ENCODE measurements at regions not wholly inside any gene's neighbourhood (a gene's known extent, or its start where the extent isn't known, plus 50 kb on each side); places are given as distances from the start of the nearest gene placed in this dataset.
"Not testable (repeated sequence)": the region's sequence is repeated elsewhere in the genome, so short reads cannot be mapped to it uniquely, and the experiment has no call there.

GRCh38 chr1:214095896-214096295 lies 108.1 kb downstream of the PROX1 start:
- DNase-seq = not testable (repeated sequence)

- no peak for DNase-seq
Measured at GRCh38 chr1:214101246-214101645, 113.5 kb downstream of the PROX1 start.

DNA sequence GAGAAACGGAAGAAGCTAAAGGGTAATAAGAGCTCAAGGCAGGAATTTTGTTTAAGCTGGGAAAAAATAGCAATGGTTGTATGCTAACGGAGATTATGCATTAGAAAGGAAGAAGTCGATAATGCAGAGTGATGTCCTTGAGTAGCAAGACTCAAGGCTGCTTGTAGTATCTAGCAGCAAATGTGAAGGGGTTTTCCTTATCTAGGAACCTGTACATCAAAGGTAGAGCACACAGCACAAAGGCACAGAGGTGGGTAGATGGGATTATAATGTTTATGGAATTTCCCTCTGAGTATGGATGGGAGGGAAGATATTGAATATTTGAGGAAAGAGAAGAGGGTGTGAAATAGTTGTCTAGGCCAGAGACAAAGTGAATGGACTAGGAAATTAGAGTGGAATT lies 114.1 kb downstream of the PROX1 start:
- no peak for DNase-seq

DNA sequence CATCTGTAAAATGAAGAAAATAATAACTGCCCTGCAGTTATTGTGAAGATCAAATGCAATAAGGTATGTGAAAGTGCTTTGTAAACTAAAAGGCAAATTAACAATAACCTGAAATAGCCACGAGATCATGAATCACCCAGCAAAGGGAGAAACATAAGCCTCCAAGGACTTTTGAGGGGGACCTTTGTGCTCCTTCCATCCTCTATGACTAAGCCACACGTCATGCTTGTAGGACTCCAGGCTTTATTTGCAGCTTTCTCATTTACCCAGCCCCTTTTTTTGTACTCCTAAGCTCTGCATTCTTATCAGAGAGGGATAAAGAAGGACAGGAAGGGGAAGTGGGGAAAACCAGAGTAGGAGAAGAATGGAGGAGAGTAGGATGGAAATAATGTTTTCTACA lies 115.1 kb downstream of the PROX1 start:
- DNase-seq = no peak

GRCh38 chr1:214103778-214104177 lies 116.0 kb downstream of the PROX1 start:
- no peak for DNase-seq

DNA sequence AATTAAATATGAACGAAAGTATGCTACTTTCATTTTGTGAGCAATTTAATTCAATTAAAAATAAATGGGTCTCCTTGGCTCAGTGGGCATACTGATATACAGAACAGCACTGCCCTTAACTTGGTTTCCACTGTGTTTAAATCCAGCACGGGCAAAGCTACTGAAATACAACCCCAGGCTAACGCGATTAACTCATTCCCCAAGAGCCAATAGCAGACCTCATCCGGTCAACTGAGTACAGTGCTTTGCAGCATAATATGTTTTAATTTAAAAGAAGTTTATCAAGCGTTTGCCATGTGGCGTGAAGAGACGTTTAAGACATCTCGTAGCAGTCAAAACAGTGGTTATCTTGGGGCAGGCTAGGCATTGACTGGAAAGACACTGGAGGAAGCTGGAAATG lies 118.6 kb downstream of the PROX1 start:
- DNase-seq = no peak

DNA sequence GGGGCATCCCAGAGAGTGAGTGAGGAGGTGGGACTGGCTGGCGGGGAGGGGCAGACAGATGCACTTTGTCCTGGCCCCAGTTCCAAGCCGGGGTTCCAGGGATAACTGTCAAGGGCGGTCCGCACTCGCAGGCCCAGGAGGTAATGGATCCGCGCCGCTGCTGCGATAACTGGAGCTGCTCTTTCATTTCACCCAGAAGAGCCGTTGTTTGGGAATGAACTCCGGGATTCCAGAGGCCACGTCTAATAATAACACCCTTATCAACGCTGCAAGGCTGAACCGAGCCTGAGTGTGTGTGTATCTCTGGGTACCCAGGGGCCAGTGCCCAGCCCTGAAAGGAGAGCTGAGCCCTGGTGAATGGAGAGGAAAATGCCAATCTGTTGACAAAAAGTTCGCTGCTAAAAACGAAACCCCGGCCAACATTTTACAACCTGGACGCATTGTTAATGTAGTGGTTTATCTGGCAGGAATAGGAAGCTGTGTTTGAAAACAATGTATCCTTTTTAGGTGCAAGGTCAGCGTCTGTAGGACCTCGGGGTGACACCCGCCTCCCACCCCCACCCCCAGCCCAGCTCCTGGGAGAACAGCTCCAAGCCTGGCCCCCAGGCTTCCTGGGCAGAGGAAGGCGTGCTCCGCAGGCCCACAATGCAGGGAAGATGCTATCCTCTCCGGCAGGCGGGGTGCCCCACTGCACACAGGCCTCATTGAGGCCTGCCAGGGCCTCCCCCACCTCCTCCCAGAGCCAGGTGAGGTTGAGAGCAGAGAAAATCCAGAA lies 119.7 kb downstream of the PROX1 start:
- no peak for DNase-seq

GRCh38 chr1:214108097-214108446 lies 120.3 kb downstream of the PROX1 start:
- no peak for DNase-seq

GRCh38 chr1:214111796-214112195 lies 124.0 kb downstream of the PROX1 start:
- no peak for DNase-seq

DNA sequence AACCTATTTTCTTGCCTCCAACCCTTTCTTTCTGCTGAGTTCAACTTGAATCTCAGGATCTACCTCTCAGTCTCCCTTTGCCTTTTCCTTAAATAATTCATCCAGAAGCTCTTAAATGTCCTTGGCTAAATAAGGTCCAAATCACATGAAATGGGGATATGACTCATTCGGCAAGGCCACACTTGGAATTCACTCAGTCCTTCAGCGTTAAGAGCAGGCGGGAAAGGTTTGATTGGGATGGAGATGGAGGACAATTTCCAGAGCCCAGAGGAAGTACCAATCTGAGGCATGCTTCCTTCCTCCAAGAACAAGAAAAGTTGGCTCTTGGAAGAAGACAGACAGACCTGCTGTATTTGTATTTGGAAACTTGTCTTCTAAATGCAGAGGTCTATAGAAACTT lies 128.5 kb downstream of the PROX1 start:
- DNase-seq = no peak

DNA sequence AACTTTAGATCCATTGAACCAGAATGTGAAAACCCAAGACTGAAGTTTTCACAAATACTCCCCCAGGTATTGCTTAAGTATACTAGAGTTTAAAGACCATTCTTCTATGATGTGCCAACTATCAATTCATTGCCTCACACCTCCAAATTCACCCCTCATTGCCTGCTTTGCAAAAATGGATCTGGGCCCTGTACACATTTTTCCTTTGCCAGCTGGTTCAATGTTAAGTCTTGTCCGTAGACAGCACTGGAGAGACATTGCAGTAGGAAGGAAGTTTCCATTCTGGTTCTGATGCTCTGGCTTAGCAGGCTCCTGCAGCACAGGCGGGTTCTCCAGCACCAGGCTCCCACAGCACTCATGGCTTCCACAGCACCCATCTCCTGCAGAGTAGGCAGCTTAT lies 130.0 kb downstream of the PROX1 start:
- no peak for DNase-seq

GRCh38 chr1:214120191-214120590 lies 132.4 kb downstream of the PROX1 start:
- DNase-seq = no peak

DNA sequence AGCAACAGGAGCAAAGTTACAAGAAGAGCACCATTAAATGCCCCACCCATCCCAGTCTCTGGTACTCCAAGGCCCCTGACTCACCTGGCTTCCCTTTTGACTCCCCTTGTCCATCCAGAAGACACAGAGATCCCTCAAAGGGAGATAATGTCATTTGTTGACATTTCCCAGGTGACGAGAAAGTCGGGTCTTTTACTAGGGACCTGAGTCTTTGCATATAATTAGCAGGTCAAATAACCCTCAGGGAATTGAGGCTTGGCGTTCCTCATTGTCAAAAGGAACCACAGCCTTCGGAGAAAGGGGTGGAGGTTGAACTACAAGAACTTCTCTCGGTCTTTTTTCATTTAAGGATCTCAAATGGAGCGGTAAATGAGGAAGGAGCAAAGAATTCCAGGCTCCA lies 133.2 kb downstream of the PROX1 start:
- DNase-seq = no peak

- no peak for DNase-seq
Measured at GRCh38 chr1:214122110-214122509, 134.3 kb downstream of the PROX1 start.

- DNase-seq = peak; percentile 18
Measured at GRCh38 chr1:214123061-214123784, 135.4 kb downstream of the PROX1 start.

DNA sequence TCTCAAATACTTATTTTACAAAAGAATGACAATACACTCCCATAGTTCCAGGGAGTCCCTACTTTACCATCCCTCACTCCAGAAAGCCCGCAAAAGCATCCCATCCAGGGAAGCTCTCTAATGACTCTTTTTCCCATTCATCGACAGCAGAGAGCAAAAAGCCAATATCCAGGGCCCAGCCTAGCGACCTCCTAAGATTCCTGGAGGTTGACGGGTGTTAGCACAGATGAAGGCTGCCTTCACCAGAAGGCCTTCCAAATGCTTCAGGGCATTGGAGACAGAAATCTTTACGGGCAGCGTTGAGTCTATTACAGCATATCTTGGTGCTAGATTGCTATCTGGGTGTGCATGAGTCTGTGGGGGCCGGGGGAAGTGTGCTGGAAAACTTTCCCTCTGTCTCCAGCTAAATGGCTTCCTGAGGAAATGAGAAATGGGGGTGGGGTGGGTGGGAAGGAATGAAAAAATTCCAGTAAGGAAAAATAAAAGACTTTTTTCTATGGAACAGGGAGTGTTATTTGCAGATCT lies 136.6 kb downstream of the PROX1 start:
- DNase-seq = no peak

DNA sequence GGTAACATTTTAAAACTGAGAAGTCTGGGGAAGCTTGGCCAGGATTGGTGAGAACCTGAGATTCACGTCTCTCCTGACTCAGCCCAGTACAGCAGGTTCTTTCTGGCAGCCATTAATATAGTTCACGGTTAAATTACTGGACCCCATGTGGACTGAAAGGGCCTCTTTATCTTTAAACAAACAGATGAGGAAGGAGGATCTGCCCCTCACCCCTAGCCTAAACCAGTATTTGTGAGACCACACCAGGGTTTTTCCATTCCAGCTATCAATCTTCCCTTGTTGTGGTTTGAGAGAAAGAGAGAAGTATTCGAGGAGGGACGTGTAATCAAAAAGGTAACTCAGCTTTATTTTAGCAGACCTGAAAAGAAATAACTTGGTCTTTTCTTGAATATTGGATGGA lies 137.1 kb downstream of the PROX1 start:
- DNase-seq = no peak

GRCh38 chr1:214125819-214126218 lies 138.0 kb downstream of the PROX1 start:
- DNase-seq = no peak

DNA sequence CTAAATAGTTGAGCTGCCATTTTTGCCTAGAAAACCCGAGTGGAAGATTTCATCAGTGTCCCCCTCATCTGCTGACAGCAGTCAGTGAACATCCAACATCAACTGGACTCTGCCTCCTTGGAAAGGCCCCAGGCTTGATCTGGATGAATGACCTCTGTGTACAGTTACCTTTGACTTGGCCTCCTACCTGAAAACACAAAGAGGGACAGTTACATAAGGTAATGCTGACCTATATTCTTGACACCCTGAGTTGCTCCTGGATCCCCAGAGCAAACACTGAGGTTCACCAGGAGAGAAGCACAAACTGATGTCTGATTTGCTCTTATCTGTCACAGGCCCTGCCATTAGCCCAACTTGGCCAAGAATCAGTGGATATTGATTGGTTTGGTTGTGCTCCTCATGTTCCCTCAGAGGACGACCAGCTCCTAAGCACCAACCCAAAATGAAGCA lies 138.9 kb downstream of the PROX1 start:
- no peak for DNase-seq

GRCh38 chr1:214127705-214128104 lies 139.9 kb downstream of the PROX1 start:
- DNase-seq = no peak

GRCh38 chr1:214135886-214136285 lies 145.1 kb upstream of the SMYD2 start:
- no peak for DNase-seq

GRCh38 chr1:214136324-214136919 lies 144.5 kb upstream of the SMYD2 start:
- DNase-seq = no peak

- no peak for DNase-seq
Measured at GRCh38 chr1:214141486-214141885, 139.5 kb upstream of the SMYD2 start.
